ENCODE measurements at regions not wholly inside any gene's neighbourhood (a gene's known extent, or its start where the extent isn't known, plus 50 kb on each side); places are given as distances from the start of the nearest gene placed in this dataset.
"Not testable (repeated sequence)": the region's sequence is repeated elsewhere in the genome, so short reads cannot be mapped to it uniquely, and the experiment has no call there.

- no peak for DNase-seq
Observed at GRCh38 chr6:140032189-140032588, 657.7 kb upstream of the CITED2 start.

- DNase-seq: no peak
Observed at GRCh38 chr6:140029551-140029950, 655.1 kb upstream of the CITED2 start.

GRCh38 chr6:140027219-140027618, 652.8 kb upstream of the CITED2 start:
- no peak for DNase-seq

GRCh38 chr6:140026546-140026945, 652.1 kb upstream of the CITED2 start:
- DNase-seq: no peak

- no peak for DNase-seq
Observed at GRCh38 chr6:140025171-140025570, 650.7 kb upstream of the CITED2 start.

GRCh38 chr6:140020207-140020791, 645.9 kb upstream of the CITED2 start:
- DNase-seq: no peak

GRCh38 chr6:140018588-140018987, 644.1 kb upstream of the CITED2 start:
- no peak for DNase-seq

GRCh38 chr6:140017470-140017869, 643.0 kb upstream of the CITED2 start:
- no peak for DNase-seq

- no peak for DNase-seq
Observed at GRCh38 chr6:140012150-140012549, 637.7 kb upstream of the CITED2 start.

GRCh38 chr6:140011537-140011936, 637.1 kb upstream of the CITED2 start:
- no peak for DNase-seq

- no peak for DNase-seq
Observed at GRCh38 chr6:140009286-140009685, 634.8 kb upstream of the CITED2 start.

GRCh38 chr6:140007525-140007924, 633.1 kb upstream of the CITED2 start:
- no peak for DNase-seq

- no peak for DNase-seq
Observed at GRCh38 chr6:140003217-140003616, 628.8 kb upstream of the CITED2 start.

GRCh38 chr6:140002396-140003022, 628.1 kb upstream of the CITED2 start:
- no peak for DNase-seq

- DNase-seq: no peak
Observed at GRCh38 chr6:140001821-140002341, 627.4 kb upstream of the CITED2 start.

GRCh38 chr6:140001005-140001404, 626.6 kb upstream of the CITED2 start:
- no peak for DNase-seq

- not testable (repeated sequence) for DNase-seq
Observed at GRCh38 chr6:139999661-140000060, 625.2 kb upstream of the CITED2 start.

GRCh38 chr6:139998478-139998877, 624.0 kb upstream of the CITED2 start:
- not testable (repeated sequence) for DNase-seq

- DNase-seq: no peak
Observed at GRCh38 chr6:139996253-139996834, 621.9 kb upstream of the CITED2 start.

- DNase-seq: no peak
Observed at GRCh38 chr6:139994998-139995397, 620.5 kb upstream of the CITED2 start.

- DNase-seq: no peak
Observed at GRCh38 chr6:139990856-139991465, 616.5 kb upstream of the CITED2 start.

- no peak for DNase-seq
Observed at GRCh38 chr6:139990026-139990686, 615.7 kb upstream of the CITED2 start.

GRCh38 chr6:139988685-139989084, 614.2 kb upstream of the CITED2 start:
- no peak for DNase-seq

Data from activated T-cell treated with anti-CD3 and anti-CD28 coated beads for 4 hours (primary cell).